MG63 (cell line): ENCODE measurements at regions not wholly inside any gene's neighbourhood (a gene's known extent, or its start where the extent isn't known, plus 50 kb on each side); places are given as distances from the start of the nearest gene placed in this dataset.

Experiments used
- DNase-seq: peaks from one replicate; pipeline ENCODE4 v3.0.0-alpha.2; 2020
- H3K27me3 ChIP-seq: fragments of 250-450 bp; sonication (Bioruptor Pico); 2 replicates; pipeline ENCODE4 v1.5.1; 2020; ENCODE audit warnings: mild to moderate bottlenecking, moderate library complexity
- H3K36me3 ChIP-seq: fragments of 250-450 bp; sonication (Bioruptor Pico); 2 replicates; pipeline ENCODE4 v1.5.1; 2020; ENCODE audit warnings: mild to moderate bottlenecking, moderate library complexity
- H3K4me3 ChIP-seq: fragments of 250-450 bp; sonication (Bioruptor Pico); 2 replicates; pipeline ENCODE4 v1.5.1; 2020; ENCODE audit warnings: mild to moderate bottlenecking, moderate library complexity
- H3K9me3 ChIP-seq: fragments of 250-450 bp; sonication (Bioruptor Pico); 2 replicates; pipeline ENCODE4 v1.5.1; 2020; ENCODE audit warnings: mild to moderate bottlenecking, moderate library complexity

DNA sequence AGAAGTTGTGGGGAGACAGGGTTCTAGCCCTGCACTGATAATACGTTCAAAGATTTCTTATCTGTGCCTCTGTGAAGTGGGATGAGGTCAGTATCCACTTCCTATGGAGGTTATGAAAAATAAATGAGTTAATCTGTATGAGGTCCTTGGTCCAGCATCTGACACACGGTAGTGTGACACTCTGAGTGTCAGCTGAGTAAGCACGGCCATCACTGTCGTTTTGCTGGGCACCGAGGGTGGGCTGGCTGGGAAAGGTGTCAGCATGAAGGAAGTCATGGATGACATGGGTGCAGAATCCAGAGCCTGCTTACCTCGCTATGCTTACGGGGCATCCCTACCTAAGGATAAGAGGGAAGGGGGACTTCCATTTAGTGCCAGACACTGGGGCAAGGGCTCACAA is 150.3 kb downstream of the INHBB start:
- H3K4me3 ChIP-seq, result no peak overlapping the region
- no peak for DNase-seq
- no peaks in the 10 kb centered on the region for H3K9me3 ChIP-seq
- no peaks in the 10 kb centered on the region for H3K27me3 ChIP-seq
- H3K36me3 ChIP-seq, result no peaks in the 10 kb centered on the region

DNA sequence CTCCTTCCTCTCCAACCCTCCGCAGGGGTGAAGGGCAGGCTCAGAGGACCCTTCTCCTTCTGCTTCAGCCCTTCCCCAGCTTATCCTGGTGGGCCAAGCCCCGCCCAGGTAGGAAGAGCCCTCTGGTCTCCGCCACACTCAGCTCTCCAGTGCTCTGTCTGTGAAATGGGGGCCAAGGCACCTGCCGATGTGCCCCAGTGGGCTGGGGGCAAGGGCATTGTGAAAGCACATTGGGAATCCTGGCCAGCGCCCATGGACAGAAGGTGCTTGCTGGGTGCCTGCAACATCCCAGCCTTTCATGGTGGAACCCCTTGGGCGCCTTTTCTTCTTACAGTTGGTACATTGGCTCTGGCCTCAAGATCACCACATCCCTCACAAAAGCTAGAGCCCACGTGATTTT is 150.8 kb downstream of the INHBB start:
- H3K9me3 ChIP-seq, result no peaks in the 10 kb centered on the region
- H3K27me3 ChIP-seq, result no peaks in the 10 kb centered on the region
- no peak overlapping the region for H3K4me3 ChIP-seq
- no peak for DNase-seq
- no peaks in the 10 kb centered on the region for H3K36me3 ChIP-seq

DNA sequence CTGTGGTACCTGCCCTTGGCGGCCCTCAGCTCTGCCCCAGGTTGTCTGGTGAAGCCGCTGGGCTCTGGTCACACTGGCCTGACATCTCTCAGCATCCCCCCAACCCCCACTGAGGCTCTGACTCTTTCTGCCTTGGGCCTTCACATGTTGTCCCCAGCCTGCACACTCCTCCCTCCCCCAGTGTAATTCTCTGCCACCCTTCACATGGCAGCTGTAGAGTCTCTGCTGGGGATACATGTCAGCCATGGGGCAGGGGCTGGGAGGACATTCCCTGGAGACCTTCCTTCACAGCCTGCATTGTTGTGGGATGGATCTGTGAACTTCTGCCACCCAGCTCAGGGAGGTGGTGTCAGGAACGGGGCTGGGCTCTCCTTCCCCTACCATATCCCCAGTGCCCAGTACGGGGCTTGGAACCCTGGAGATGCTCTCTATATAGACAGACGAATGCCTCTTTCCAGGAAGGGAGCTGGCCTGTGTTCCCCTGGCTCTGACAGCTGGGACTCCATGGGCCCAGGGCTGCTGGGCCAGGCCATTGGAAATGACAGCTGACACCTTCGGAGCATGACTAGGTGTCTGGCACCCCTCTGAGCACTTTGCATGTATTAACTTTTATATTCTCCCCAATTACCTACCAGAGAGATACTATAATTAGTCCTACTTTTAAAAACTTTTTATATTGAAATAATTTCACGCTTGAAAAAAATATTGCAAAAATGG is 151.5 kb downstream of the INHBB start:
- no peak for DNase-seq
- Histone ChIP-seq H3K4me3 (no peak overlapping the region), H3K27me3 (no peaks in the 10 kb centered on the region), H3K9me3 (no peaks in the 10 kb centered on the region), H3K36me3 (no peaks in the 10 kb centered on the region)

DNA sequence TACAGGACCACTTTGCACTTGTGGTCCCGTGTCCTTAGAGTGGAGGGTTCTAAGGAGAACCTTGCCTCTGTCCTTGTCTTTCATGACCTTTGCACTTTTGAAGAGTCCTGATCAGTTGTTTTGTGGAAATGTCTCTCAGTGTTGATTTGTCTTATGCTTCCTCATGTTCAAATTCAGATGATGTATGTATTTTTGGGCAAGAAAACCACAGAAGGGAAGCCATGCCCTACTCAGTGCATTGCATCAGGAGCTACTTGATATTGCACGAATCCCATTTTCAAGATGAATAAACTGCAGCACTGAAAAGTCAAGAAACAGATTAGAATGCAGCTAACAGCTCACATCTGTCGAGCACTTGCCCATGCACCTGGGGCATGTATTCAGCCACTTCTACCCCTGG is 152.2 kb downstream of the INHBB start:
- no peaks in the 10 kb centered on the region for H3K36me3 ChIP-seq
- H3K4me3 ChIP-seq, result no peak overlapping the region
- H3K9me3 ChIP-seq, result no peaks in the 10 kb centered on the region
- H3K27me3 ChIP-seq, result no peaks in the 10 kb centered on the region
- no peak for DNase-seq

DNA sequence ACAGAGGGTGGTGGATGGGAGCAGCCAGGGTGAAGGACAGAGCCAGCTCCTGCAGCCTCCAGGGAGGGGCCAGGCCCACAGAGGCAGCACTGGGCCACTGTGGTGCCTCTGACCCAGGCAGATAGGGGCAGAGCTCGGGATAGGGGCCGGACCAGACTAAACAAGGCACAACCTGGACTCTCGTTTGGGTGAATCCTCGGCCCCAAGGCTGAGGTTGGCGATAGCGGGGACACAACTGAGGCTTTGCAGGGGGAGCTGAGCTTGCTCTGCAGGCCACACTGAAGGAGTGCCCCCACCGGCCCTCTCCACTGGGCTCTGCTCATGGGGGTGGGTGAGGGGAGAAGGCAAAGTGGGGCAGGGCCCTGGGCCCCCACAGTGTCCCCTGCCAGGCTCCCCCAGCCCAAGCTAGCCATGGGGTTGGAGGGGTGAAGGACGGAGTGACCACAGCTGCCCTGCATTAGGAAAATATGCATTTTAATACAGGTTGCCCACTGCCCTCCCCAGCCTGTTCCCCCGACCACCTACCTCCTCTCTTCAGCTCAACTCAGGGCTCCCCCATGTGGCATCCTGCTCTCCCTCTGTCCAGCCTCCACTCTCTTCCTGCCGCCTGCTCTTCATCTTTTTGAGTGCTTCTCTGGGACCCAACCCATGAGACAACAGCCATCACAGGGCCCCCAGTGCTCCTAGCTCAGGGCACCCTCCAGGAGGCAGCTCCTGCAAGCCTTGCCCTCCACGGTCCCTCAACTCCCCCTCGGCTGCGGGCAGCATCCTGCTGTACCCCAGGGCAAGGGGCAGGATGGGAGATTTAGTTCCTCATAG is 152.8 kb downstream of the INHBB start:
- Histone ChIP-seq H3K27me3 (no peaks in the 10 kb centered on the region), H3K9me3 (no peaks in the 10 kb centered on the region), H3K36me3 (no peaks in the 10 kb centered on the region), H3K4me3 (no peak overlapping the region)
- DNase-seq, result no peak

DNA sequence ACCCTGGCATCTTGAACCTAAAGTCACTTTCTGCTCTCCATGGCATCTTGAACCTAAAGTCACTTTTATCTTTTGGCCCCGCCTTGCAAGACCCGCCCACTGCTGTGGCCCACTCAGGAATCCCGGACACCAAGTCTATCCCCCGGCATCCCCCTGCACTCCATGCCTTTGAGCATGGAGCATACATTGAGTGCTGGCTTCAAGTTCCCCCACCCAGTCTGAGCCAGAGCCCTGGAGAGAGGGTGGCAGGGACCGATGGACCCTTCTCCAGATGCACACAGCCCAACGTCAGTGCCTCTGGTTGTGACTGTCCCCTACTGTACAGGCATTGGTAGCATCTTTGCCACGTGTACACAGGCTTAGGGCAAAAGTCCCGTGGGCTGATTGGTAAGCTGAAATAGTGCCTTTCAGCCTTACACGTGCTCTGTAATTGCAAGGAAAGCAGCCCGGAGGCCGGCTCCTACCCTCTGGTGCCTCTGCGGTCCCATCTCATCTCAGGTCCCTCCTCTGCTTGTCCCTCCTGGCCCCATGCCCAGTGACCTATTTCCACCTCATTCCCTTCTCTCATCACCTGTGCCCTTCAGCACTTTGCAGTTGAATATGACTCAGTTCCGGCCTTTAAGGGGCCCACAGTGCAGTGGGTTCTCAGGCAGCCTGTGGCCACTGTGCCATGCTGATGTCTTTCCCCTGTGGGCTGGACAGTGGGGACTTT is 154.0 kb downstream of the INHBB start:
- no peaks in the 10 kb centered on the region for H3K9me3 ChIP-seq
- H3K4me3 ChIP-seq, result no peak overlapping the region
- H3K27me3 ChIP-seq, result no peaks in the 10 kb centered on the region
- DNase-seq, result no peak
- no peaks in the 10 kb centered on the region for H3K36me3 ChIP-seq

DNA sequence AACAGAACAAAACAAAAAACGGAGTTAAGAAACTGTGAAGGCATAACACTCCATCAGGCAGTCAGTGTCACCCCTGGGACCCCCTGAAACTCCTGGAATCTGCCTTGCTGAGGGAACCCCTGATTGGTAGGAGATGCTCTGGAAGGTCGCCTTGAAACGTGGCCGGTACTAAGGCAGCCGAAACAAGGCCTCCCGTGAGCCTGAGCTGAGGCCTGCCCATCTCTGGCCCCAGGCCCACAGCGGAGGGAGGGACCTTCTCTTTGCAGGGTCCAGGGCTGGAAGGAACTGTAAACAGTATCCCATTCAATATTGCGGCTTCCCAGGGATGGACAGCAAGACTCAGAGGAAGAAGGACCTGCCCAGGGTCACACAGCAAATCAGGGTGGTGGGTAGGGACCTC is 155.7 kb downstream of the INHBB start:
- DNase-seq, result no peak
- no peaks in the 10 kb centered on the region for H3K9me3 ChIP-seq

DNA sequence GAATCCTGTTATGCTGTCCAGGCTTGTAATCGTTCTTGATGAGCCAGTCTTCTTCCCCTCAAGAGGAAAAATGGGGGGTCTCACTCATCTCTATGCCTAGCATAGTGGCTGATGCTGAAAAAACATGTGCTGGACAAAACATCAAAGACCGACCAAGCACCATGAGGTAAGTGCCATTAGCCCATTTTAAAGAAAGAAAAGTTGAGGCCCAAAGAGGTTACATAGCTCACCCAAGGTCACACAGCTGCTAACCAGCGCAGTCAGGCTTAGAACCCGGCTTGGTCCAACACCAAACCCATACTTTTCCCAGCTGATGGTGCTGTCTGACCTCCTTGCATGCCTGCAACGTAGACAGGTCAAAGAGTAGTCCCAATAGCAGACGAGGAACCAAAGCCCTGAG is 156.4 kb downstream of the INHBB start:
- no peaks in the 10 kb centered on the region for H3K9me3 ChIP-seq
- DNase-seq, result no peak
- no peak overlapping the region for H3K4me3 ChIP-seq
- no peaks in the 10 kb centered on the region for H3K27me3 ChIP-seq
- no peaks in the 10 kb centered on the region for H3K36me3 ChIP-seq

More for the DNA sequence above, 155.7 kb downstream of the INHBB start:
- no peaks in the 10 kb centered on the region for H3K36me3 ChIP-seq
- no peak overlapping the region for H3K4me3 ChIP-seq
- no peaks in the 10 kb centered on the region for H3K27me3 ChIP-seq

DNA sequence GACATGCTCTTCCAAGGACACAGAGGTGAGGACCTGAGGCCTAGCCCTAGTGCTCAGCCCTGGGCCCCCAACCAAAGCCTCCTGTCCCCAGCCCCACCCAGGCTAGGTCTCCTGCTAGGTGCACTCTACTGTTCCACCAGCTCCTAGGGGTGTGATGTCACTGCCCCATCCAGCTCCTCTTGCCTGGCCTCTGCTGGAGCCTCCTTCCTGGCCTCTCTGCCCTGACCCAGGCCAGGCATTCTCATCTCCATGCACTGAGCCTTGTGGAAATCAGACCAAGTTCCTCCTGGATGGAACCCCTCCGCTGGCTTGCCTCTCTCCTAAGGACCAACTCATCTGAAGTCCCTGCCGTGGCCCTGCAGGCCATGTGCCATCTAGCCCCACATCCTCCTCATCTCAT is 156.8 kb downstream of the INHBB start:
- DNase-seq, result no peak
- no peaks in the 10 kb centered on the region for H3K9me3 ChIP-seq
- no peaks in the 10 kb centered on the region for H3K36me3 ChIP-seq
- no peak overlapping the region for H3K4me3 ChIP-seq
- no peaks in the 10 kb centered on the region for H3K27me3 ChIP-seq

DNA sequence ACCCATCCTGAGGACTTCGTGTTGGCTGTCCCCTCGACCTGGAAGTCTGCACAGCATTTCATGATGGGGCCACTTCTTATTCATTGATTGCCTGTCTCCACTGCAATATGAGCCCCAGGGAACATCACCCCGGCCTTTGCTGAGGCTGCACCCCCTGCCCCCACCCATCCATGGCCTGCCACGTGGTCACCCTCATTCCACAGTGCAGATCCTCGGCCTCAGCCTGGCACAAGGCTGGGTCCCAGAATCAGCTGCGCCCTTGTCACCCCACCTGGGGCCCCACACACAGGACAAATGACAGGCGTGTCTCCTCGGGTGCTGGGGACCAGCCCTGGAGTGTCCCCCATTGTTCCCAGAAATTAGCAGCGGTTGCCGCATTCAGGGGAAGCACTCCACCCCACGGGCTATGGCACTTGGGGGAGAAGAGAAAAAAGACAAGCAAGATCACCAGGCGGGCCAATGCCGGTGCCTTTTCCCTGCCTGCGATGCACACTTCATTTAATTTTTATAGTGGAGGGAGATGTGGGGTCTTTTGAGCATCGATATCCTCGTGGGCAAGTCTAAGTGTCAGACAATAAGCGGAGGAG is 157.4 kb downstream of the INHBB start:
- no peaks in the 10 kb centered on the region for H3K36me3 ChIP-seq
- H3K9me3 ChIP-seq, result no peaks in the 10 kb centered on the region
- DNase-seq, result no peak
- no peaks in the 10 kb centered on the region for H3K27me3 ChIP-seq
- H3K4me3 ChIP-seq, result no peak overlapping the region

DNA sequence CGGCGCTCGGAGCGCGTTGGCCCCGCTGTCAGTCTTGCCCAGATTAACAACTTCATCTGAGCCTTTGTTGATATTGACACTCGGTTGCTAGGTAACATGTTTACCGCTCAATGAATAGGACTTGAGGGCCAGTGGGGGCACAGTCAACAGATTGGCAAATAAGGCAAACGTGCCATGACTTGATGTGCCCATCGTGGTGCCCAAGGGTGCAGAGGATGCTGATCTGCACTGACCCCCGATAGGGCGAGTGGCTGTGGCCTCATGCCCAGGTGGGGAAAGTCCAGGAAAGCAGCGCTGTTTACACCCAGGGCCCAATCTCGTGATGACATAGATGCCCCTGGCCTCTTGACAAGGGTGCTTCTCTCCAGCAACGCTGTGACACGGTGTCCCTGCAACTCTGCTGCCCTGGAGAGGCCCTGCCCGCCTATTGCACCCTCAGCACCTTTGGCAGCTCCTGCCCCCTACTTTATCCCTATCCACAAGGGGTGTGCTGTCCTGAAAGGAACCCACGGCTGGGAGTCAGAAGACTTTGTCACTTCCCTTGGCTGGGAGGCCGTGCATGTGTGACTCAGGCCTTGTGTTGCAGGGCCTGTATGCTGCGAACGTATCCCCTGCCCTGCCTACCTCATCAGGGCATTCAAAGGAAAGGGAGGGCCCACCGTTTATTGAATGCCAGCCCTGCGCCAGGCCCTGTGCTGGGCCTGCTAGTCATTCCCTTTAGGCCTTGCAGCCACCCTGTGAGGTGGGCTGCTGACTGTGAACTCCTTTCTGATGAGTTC is 158.0 kb downstream of the INHBB start:
- Histone ChIP-seq H3K27me3 (no peaks in the 10 kb centered on the region), H3K9me3 (no peaks in the 10 kb centered on the region), H3K36me3 (no peaks in the 10 kb centered on the region), H3K4me3 (no peak overlapping the region)
- DNase-seq, result peak; percentile 52

DNA sequence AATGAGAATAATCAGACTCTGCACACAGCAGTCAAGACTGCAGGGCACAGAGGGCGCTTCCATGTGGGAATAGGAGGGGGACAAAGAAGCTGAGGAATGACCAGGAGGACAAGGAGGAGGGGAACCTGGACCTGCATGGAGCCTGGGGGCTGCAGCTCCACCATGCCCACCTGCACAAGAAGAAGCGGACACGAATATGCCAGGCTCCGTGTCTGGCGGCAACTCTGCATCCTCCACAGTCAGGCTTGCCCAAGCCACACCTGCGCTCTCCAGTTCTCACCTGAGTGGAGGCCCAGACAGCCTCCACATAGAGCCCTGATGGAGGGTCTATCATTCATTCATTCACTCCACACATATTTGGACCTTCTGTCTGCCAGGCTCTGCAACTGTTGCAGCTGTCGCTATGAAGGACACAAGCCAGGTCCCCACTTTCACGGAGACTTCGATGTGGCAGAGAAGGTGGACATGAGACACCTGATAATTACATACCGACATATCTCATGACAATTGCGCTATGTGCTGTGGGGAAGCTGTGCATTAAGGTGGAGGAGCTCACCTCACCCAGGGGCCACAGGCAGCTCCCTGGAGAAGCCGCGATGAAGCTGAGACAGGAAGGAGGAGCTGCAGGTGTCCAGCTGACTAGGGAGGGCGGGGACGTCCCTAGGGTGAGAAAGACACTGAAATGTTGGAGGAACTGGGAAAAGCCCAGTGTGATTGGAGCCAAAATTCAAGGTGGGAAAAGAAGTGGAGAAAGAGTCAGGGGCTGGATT is 159.2 kb downstream of the INHBB start:
- H3K9me3 ChIP-seq, result no peaks in the 10 kb centered on the region
- H3K4me3 ChIP-seq, result no peak overlapping the region
- H3K27me3 ChIP-seq, result no peaks in the 10 kb centered on the region
- DNase-seq, result no peak
- H3K36me3 ChIP-seq, result no peaks in the 10 kb centered on the region

DNA sequence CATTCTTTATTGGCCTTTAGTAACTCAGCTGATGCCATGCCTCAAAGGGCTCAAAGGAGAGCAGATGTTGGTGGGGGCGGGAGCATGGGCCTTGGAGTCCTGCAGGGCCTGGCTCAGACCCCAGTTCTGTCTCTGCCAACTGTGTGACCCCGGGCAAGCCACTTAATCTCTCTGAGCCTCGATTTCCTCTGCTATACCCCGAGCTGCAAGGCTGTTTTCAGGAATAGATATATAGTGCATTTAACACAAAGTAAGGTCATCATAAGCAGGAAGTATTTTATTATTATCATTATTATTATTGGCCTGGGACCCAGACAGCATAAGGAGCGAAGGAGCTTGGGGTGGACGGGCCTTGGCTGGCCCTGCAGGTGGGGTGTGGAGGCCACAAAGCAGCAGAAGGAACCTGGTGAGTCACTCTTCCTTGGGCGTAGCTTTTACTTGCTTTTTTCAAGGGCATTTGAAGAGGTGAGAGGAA is 162.7 kb downstream of the INHBB start:
- Histone ChIP-seq H3K4me3 (no peak overlapping the region), H3K27me3 (no peaks in the 10 kb centered on the region), H3K36me3 (no peaks in the 10 kb centered on the region), H3K9me3 (no peaks in the 10 kb centered on the region)
- DNase-seq, result peak; percentile 88

DNA sequence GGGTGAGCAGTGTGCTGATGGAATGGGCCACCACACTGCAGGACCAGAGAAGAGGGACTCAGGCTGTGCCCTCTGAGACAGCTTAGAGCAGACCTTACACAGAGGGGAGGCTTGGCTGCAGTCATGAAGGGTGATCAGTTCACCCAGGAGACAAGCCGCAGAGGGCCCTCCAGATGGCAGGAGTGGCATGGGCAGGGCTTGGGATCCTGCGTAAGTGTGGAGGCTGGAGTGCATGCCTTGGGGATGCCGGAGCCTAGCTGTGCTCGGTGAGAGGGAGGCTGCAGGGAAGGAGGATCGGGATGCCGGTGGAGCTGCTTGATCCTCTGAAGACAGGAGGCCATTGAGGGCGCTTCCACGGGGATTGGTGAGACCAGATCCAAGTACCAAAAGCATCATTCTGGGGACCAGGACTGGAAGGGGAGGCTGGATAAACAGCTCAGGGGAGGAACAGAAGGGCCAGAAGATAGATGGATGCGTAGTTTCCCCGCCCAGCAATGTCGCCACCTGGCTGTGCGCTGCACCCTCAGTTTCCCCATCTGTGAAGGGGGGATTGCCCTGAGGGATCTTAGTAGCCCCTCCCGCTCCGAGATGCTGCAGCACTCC is 163.4 kb downstream of the INHBB start:
- DNase-seq, result no peak
- Histone ChIP-seq H3K36me3 (no peaks in the 10 kb centered on the region), H3K4me3 (no peak overlapping the region), H3K9me3 (no peaks in the 10 kb centered on the region), H3K27me3 (no peaks in the 10 kb centered on the region)

DNA sequence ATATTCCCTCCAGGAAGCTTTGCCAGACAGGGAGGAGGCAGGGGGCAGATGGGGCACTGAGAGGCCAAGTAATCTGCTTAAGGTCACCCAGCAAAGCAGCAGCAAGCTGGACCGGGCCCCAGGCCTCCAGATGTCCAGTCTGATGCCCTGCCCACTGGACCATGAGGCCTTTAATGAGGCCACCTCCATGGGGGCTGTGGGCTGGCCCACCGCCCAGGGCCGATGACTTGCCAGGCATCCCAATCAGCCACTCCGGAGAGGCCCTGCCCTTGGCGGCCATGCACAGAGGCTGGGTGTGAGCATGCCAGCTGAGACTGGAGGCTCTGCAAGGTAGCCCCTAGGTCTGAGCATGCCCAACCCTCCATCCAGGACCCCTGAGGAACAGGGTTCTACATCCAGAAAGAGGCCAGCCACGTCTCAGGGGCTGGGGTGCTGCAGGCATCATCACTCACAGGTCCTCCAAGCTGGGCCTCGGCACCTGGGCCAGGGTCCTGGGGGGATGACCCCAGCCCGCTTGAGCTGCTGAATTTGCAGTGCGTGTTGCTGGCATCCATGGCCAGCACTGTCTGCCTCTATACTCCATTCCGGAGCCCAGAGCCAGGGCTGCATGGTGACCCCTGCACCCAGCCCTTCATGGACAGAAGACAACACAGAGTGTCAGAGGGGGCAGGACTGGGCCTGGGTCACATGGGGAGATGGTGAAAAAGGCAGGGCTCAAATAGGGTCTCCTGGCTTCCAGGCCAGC is 164.2 kb downstream of the INHBB start:
- Histone ChIP-seq H3K36me3 (no peaks in the 10 kb centered on the region), H3K27me3 (no peaks in the 10 kb centered on the region), H3K9me3 (no peaks in the 10 kb centered on the region), H3K4me3 (no peak overlapping the region)
- peak; percentile 52 for DNase-seq
